ENCODE measurements at regions not wholly inside any gene's neighbourhood (a gene's known extent, or its start where the extent isn't known, plus 50 kb on each side); places are given as distances from the start of the nearest gene placed in this dataset.

GRCh38 chr1:157370698-157371097, 181.6 kb downstream of the FCRL5 start:
- TF ChIP-seq EZH2 (IDR thresholded peaks at IDR 0.05; ENCODE audit: insufficient read depth, low read length): no peak
- no peak for TF ChIP-seq CTCF (IDR thresholded peaks at IDR 0.05; ENCODE audit: insufficient read depth, low read depth, low read length)
